Lower lobe of right lung (tissue), 2 donors: ENCODE measurements at regions not wholly inside any gene's neighbourhood (a gene's known extent, or its start where the extent isn't known, plus 50 kb on each side); places are given as distances from the start of the nearest gene placed in this dataset.

Source experiments
- ATAC-seq, 2 donors: fragments of 200-7000 bp; cut with Tn5 transposase; one replicate each; pipeline ENCODE4 v1.9.1; 2020 to 2022; ENCODE audit warnings: mild to moderate bottlenecking in 2 of 2, moderate library complexity in 2 of 2
- DNase-seq: peaks from one replicate; pipeline ENCODE4 v3.0.0-alpha.2; 2020
- H3K27ac ChIP-seq: fragments of 200-600 bp; one replicate; pipeline ENCODE4 v1.8.0; 2022
- H3K27me3 ChIP-seq: fragments of 200-600 bp; one replicate; pipeline ENCODE4 v1.8.0; 2022; ENCODE audit warnings: low read depth
- H3K36me3 ChIP-seq: fragments of 200-600 bp; one replicate; pipeline ENCODE4 v1.8.0; 2022; ENCODE audit warnings: mild to moderate bottlenecking
- H3K4me1 ChIP-seq: fragments of 200-600 bp; one replicate; pipeline ENCODE4 v1.8.0; 2022
- H3K4me3 ChIP-seq: fragments of 200-600 bp; one replicate; pipeline ENCODE4 v1.8.0; 2022; ENCODE audit warnings: mild to moderate bottlenecking
- H3K9me3 ChIP-seq: fragments of 200-600 bp; one replicate; pipeline ENCODE4 v1.8.0; 2022
- CTCF ChIP-seq: fragments of 200-600 bp; IDR thresholded peaks from one replicate; pipeline ENCODE4 v1.8.0; 2022; ENCODE audit warnings: antibody characterized with exemption, mild to moderate bottlenecking
- intact Hi-C: fragments of 100-400 bp; cut with DNase I; formaldehyde crosslinking; loops from one replicate; pipeline ENCODE4 v1.11.0; 2022
- donor health status: DM: no; HTN: yes; CAD: no; lungs with severe emphysema.

DNA sequence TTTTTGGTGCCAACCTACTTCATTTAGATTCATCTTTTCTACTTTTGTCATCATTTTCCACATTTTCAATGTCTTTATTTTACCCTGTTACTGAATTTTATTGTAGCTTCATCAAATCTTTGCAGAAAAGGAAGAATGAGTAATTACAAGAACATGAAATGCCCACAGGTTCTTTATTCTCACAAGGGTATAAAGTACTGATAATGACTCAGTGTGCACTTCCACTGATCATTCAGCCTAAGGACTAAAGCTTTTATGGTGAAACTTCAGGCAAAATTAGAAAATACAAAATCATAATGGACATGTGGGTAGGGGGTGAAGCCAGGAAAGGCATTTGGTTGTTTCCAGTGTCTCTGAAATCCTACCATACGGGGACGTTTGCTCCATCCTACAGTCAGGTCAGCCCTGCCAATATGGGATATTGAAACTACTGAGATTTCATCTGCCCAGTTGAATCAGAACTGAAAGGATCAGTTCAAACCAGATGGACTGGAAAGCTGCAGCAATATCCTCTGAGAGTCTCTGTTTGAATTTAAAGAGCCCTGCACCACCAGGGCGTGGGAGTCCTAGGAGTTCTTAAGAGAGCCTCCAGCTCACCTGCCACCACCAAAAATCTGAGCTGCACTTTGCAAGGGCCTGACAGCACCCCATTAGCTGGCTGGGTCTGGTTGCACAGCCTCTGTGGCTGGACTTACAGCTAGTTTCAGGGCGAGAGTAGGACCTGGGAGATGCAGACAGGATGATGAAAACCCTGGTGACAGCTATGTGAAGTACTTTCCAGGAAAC is 390.4 kb downstream of the CMPK2 start:
- Histone ChIP-seq H3K4me3 (no peak overlapping the region), H3K36me3 (no peaks in the 10 kb centered on the region), H3K9me3 (no peaks in the 10 kb centered on the region), H3K4me1 (no peaks in the 10 kb centered on the region), H3K27me3 (no peaks in the 10 kb centered on the region), H3K27ac (no peak overlapping the region)
- no peak for TF ChIP-seq CTCF
- intact Hi-C loops = no loop called here
- ATAC-seq = no peak
- DNase-seq = no peak

GRCh38 chr2:6480514-6480913 is 385.2 kb downstream of the CMPK2 start:
- no peaks in the 10 kb centered on the region for H3K27me3 ChIP-seq
- ATAC-seq (no peak), DNase-seq (no peak)
- intact Hi-C loops = no loop called here
- no peak for TF ChIP-seq CTCF
- no peak overlapping the region for H3K27ac ChIP-seq
- H3K4me1 ChIP-seq = no peaks in the 10 kb centered on the region
- no peak overlapping the region for H3K4me3 ChIP-seq
- no peaks in the 10 kb centered on the region for H3K36me3 ChIP-seq
- H3K9me3 ChIP-seq = no peaks in the 10 kb centered on the region

- no peaks in the 10 kb centered on the region for H3K36me3 ChIP-seq
- intact Hi-C loops = no loop called here
- H3K4me3 ChIP-seq = no peak overlapping the region
- DNase-seq = no peak
- H3K9me3 ChIP-seq = no peaks in the 10 kb centered on the region
- no peak for TF ChIP-seq CTCF
- H3K27ac ChIP-seq = no peak overlapping the region
- ATAC-seq = no peak
- no peaks in the 10 kb centered on the region for H3K4me1 ChIP-seq
- H3K27me3 ChIP-seq = no peaks in the 10 kb centered on the region
Observed at GRCh38 chr2:6482256-6482655, 383.5 kb downstream of the CMPK2 start.

- Histone ChIP-seq H3K9me3 (no peaks in the 10 kb centered on the region), H3K4me1 (no peaks in the 10 kb centered on the region), H3K4me3 (no peak overlapping the region), H3K36me3 (no peaks in the 10 kb centered on the region), H3K27ac (no peak overlapping the region), H3K27me3 (no peaks in the 10 kb centered on the region)
- ATAC-seq (no peak), DNase-seq (no peak)
- intact Hi-C loops = no loop called here
- TF ChIP-seq CTCF = no peak
Observed at GRCh38 chr2:6487765-6488164, 377.9 kb downstream of the CMPK2 start.

DNA sequence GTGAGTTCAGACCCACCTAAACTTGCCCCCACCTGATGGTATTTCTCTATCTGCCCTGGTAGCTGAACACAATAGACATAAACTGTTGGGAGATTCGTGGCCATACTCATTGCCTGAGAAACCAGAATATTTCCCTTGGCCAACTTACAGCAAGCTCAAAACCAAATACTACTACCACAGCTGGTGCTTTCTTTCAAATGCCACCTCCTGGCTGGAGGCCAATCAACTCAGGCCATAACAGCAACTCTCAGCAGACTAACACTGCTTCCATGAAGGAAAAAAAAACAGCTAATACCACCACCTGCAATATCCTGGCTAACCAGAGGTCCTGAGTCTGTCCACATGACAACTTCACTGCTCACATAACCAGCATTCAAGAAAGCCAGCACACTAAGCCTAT is 373.1 kb downstream of the CMPK2 start:
- DNase-seq = no peak
- ATAC-seq = no peak
- H3K4me3 ChIP-seq = no peak overlapping the region
- intact Hi-C loops = no loop called here
- H3K9me3 ChIP-seq = no peaks in the 10 kb centered on the region
- H3K4me1 ChIP-seq = no peaks in the 10 kb centered on the region
- no peaks in the 10 kb centered on the region for H3K36me3 ChIP-seq
- H3K27ac ChIP-seq = no peak overlapping the region
- TF ChIP-seq CTCF = no peak
- H3K27me3 ChIP-seq = no peaks in the 10 kb centered on the region
